Osteocyte (in vitro differentiated cells): ENCODE measurements at regions not wholly inside any gene's neighbourhood (a gene's known extent, or its start where the extent isn't known, plus 50 kb on each side); places are given as distances from the start of the nearest gene placed in this dataset.

ENCODE experiments used
- DNase-seq: peaks from one replicate; pipeline ENCODE4 v3.0.0; 2021; ENCODE audit warnings: mixed read lengths; ENCODE audit not compliant: unreplicated experiment; ENCODE audit errors: extremely low spot score
- H3K27ac Mint-ChIP-seq: one replicate; pipeline ENCODE4 v1.8.0; 2021; ENCODE audit warnings: mild to moderate bottlenecking, mixed read lengths; ENCODE audit not compliant: unreplicated experiment
- H3K27me3 Mint-ChIP-seq: one replicate; pipeline ENCODE4 v1.8.0; 2021; ENCODE audit warnings: mixed read lengths; ENCODE audit not compliant: unreplicated experiment
- H3K36me3 Mint-ChIP-seq: one replicate; pipeline ENCODE4 v1.8.0; 2021; ENCODE audit warnings: mixed read lengths; ENCODE audit not compliant: unreplicated experiment
- H3K4me1 Mint-ChIP-seq: one replicate; pipeline ENCODE4 v1.8.0; 2021; ENCODE audit warnings: mixed read lengths; ENCODE audit not compliant: unreplicated experiment
- H3K4me3 Mint-ChIP-seq: one replicate; pipeline ENCODE4 v1.8.0; 2021; ENCODE audit warnings: mild to moderate bottlenecking, moderate library complexity, mixed read lengths; ENCODE audit not compliant: unreplicated experiment
- H3K9me3 Mint-ChIP-seq: one replicate; pipeline ENCODE4 v1.8.0; 2021; ENCODE audit warnings: mixed read lengths; ENCODE audit not compliant: unreplicated experiment
- TF ChIP-seq, protein P1 (sequence below): fragments of 200-600 bp; sonication (generic); IDR thresholded peaks from 2 replicates; pipeline ENCODE4 v1.5.0; 2021; ENCODE audit warnings: antibody characterized with exemption, mild to moderate bottlenecking, moderate library complexity

DNA sequence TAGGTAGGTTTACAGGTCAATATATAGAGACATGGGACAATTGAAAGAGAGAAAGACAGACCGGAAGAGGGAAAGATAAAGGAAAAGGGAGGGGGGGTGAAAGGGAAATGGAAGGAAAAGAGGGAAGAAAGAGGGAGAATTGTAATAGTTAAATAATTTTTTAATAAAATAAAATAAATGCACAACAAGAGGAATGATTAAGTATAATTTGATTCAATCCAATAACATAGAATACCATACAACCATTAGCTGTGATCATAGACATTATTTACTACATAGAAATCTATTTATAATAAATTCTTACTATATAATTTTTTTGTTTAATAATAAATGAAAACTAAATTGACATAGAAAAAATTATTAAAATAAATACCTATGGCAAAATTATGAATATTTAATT lies 330.7 kb downstream of the NR4A2 start:
- TF ChIP-seq, protein P1, sequence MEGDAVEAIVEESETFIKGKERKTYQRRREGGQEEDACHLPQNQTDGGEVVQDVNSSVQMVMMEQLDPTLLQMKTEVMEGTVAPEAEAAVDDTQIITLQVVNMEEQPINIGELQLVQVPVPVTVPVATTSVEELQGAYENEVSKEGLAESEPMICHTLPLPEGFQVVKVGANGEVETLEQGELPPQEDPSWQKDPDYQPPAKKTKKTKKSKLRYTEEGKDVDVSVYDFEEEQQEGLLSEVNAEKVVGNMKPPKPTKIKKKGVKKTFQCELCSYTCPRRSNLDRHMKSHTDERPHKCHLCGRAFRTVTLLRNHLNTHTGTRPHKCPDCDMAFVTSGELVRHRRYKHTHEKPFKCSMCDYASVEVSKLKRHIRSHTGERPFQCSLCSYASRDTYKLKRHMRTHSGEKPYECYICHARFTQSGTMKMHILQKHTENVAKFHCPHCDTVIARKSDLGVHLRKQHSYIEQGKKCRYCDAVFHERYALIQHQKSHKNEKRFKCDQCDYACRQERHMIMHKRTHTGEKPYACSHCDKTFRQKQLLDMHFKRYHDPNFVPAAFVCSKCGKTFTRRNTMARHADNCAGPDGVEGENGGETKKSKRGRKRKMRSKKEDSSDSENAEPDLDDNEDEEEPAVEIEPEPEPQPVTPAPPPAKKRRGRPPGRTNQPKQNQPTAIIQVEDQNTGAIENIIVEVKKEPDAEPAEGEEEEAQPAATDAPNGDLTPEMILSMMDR: no peak
- no peaks in the 10 kb centered on the region for H3K4me1 Mint-ChIP-seq

DNA sequence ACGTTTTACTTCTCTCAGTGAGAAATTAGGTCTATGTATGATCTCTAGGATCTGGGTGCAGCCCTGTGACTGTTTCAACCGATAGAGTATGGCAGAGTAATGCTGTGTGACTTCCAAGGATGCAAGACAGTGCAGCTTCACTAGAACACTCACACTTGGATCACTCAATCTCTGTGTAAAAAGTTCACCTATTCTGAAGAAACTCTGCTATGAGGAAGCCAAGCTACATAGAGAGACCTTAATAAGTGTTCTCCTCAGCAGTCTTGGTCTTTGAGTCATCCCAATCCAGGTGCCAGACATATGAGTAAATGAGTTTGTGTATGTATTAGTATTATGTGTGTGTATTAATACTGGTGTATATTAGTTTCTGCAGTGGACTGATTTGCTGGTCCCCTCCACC lies 335.0 kb downstream of the NR4A2 start:
- Mint-ChIP-seq H3K27me3 (no peaks in the 10 kb centered on the region), H3K27ac (no peak overlapping the region), H3K36me3 (no peaks in the 10 kb centered on the region), H3K4me3 (no peak overlapping the region), H3K4me1 (no peaks in the 10 kb centered on the region), H3K9me3 (peaks cover 3% of the 10 kb centered on the region)
- TF ChIP-seq, protein P1: no peak
- DNase-seq: no peak

More for the DNA sequence above, 330.7 kb downstream of the NR4A2 start:
- Mint-ChIP-seq H3K27ac (no peak overlapping the region), H3K4me3 (no peak overlapping the region), H3K36me3 (no peaks in the 10 kb centered on the region), H3K27me3 (no peaks in the 10 kb centered on the region), H3K9me3 (no peaks in the 10 kb centered on the region)
- DNase-seq: no peak

DNA sequence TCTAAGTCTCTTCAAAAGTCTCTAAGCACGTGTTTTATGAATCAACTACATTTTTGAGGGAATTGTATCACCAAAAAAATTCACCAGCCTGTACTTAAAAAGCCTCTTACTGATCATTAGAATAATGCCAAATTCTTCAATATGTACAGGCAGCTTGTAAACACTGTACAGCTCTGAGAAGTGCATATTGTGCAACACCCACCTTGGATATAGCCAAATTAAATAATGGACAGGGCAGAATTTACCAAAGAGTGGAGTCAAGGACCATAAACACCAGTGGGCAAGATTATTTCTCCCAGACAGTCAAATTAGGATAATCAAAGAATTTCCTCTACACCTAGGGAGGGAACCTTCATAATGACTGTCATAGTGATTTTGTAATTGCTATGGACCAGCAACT lies 338.2 kb downstream of the NR4A2 start:
- no peaks in the 10 kb centered on the region for H3K36me3 Mint-ChIP-seq
- no peaks in the 10 kb centered on the region for H3K27me3 Mint-ChIP-seq
- no peak overlapping the region for H3K27ac Mint-ChIP-seq
- no peak overlapping the region for H3K4me3 Mint-ChIP-seq
- TF ChIP-seq, protein P1: no peak
- no peak for DNase-seq
- no peaks in the 10 kb centered on the region for H3K4me1 Mint-ChIP-seq
- peaks cover 9% of the 10 kb centered on the region for H3K9me3 Mint-ChIP-seq

DNA sequence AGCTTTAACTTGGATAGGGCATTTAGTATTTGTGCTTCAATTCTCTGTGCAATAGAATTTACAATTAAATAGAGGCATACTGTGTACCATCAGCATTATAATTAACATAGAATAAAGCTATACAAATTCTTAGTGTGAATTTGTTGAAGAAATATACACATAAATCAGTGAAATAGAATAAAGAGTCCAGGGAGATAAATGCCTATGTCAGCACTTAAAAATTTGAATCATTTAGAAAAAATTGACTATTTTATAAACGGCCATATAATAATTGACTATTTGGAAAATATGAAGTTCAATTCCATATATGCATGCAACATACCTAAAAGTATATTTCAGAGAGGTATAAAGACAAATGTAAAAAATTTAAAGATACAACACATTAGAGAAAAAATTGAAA lies 348.7 kb downstream of the NR4A2 start:
- Mint-ChIP-seq H3K27me3 (peaks cover 5% of the 10 kb centered on the region), H3K4me1 (no peaks in the 10 kb centered on the region), H3K27ac (no peak overlapping the region), H3K36me3 (no peaks in the 10 kb centered on the region), H3K9me3 (no peaks in the 10 kb centered on the region), H3K4me3 (no peak overlapping the region)
- no peak for DNase-seq
- TF ChIP-seq, protein P1: no peak

DNA sequence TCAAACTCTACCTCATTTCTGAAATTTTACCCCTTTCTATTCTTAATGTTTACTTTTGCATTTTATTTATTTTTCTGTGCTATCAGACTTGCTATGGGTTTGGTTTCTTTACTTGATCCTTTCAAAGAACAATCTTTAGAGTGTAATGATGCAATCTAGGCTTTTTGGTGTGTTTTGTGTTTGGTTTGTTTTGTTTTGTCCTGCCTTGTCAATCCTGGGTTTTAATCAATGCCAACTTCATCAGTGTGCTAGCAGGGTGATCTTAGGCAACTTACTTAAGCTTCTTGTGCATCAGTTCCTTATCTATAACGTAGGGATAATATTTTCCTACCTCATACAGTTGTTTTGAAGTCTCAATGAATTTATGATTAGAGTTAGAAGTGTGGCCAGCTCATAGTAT lies 350.4 kb downstream of the NR4A2 start:
- H3K27ac Mint-ChIP-seq: no peak overlapping the region
- DNase-seq: no peak
- H3K4me3 Mint-ChIP-seq: no peak overlapping the region
- no peaks in the 10 kb centered on the region for H3K9me3 Mint-ChIP-seq
- H3K27me3 Mint-ChIP-seq: peaks cover 2% of the 10 kb centered on the region
- no peaks in the 10 kb centered on the region for H3K36me3 Mint-ChIP-seq
- H3K4me1 Mint-ChIP-seq: no peaks in the 10 kb centered on the region
- TF ChIP-seq, protein P1: no peak
